ENCODE measurements at regions not wholly inside any gene's neighbourhood (a gene's known extent, or its start where the extent isn't known, plus 50 kb on each side); places are given as distances from the start of the nearest gene placed in this dataset.

GRCh38 chr5:1971944-1972343 is 89.2 kb upstream of the IRX4 start:
- intact Hi-C loops (cut with DNase I; ENCODE audit: low total_unique reads): no loop called here
- TF ChIP-seq CTCF (IDR thresholded peaks at IDR 0.05): no peak
- no peak overlapping the region for H3K4me3 ChIP-seq
- H3K36me3 ChIP-seq: no peaks in the 10 kb centered on the region
- DNase-seq: no peak
- peaks cover 0 to 1% (median 0%) of the 10 kb centered on the region in 3 donors for H3K9me3 ChIP-seq
- no peak overlapping the region for H3K27ac ChIP-seq
- H3K27me3 ChIP-seq: no peaks in the 10 kb centered on the region
- no peaks in the 10 kb centered on the region for H3K4me1 ChIP-seq

- no peak for TF ChIP-seq CTCF (IDR thresholded peaks at IDR 0.05)
- intact Hi-C loops (cut with DNase I; ENCODE audit: low total_unique reads): no loop called here
- DNase-seq: no peak
- Histone ChIP-seq H3K36me3 (no peaks in the 10 kb centered on the region), H3K9me3 (no peaks in the 10 kb centered on the region), H3K27me3 (no peaks in the 10 kb centered on the region), H3K4me1 (no peaks in the 10 kb centered on the region), H3K27ac (no peak overlapping the region), H3K4me3 (no peak overlapping the region)
Observed at GRCh38 chr5:1967736-1968135, 85.0 kb upstream of the IRX4 start.

- DNase-seq: no peak
Observed at GRCh38 chr5:1966461-1966860, 83.7 kb upstream of the IRX4 start.

GRCh38 chr5:1965925-1966324 is 83.2 kb upstream of the IRX4 start:
- no peak overlapping the region for H3K4me3 ChIP-seq
- no peaks in the 10 kb centered on the region for H3K4me1 ChIP-seq
- no peaks in the 10 kb centered on the region for H3K36me3 ChIP-seq
- intact Hi-C loops (cut with DNase I; ENCODE audit: low total_unique reads): no loop called here
- no peak for DNase-seq
- no peak for TF ChIP-seq CTCF (IDR thresholded peaks at IDR 0.05)
- H3K27ac ChIP-seq: no peak overlapping the region
- H3K9me3 ChIP-seq: no peaks in the 10 kb centered on the region
- H3K27me3 ChIP-seq: no peaks in the 10 kb centered on the region

More at GRCh38 chr5:1966461-1966860, 83.7 kb upstream of the IRX4 start:
- no peaks in the 10 kb centered on the region for H3K9me3 ChIP-seq
- intact Hi-C loops (cut with DNase I; ENCODE audit: low total_unique reads): no loop called here
- H3K4me1 ChIP-seq: no peaks in the 10 kb centered on the region
- no peaks in the 10 kb centered on the region for H3K27me3 ChIP-seq
- H3K4me3 ChIP-seq: no peak overlapping the region
- H3K36me3 ChIP-seq: no peaks in the 10 kb centered on the region
- TF ChIP-seq CTCF (IDR thresholded peaks at IDR 0.05): no peak
- H3K27ac ChIP-seq: no peak overlapping the region

GRCh38 chr5:1963941-1964451 is 81.3 kb upstream of the IRX4 start:
- H3K9me3 ChIP-seq: no peaks in the 10 kb centered on the region

More at GRCh38 chr5:1963941-1964451, 81.3 kb upstream of the IRX4 start:
- intact Hi-C loops (cut with DNase I; ENCODE audit: low total_unique reads): no loop called here
- TF ChIP-seq CTCF (IDR thresholded peaks at IDR 0.05): no peak
- Histone ChIP-seq H3K4me3 (no peak overlapping the region), H3K27me3 (no peaks in the 10 kb centered on the region), H3K27ac (no peak overlapping the region), H3K36me3 (no peaks in the 10 kb centered on the region), H3K4me1 (no peaks in the 10 kb centered on the region)
- DNase-seq: no peak

Data from tibial artery (tissue), 4 donors.